ENCODE measurements at regions not wholly inside any gene's neighbourhood (a gene's known extent, or its start where the extent isn't known, plus 50 kb on each side); places are given as distances from the start of the nearest gene placed in this dataset.

- intact Hi-C loops (cut with micrococcal nuclease; ENCODE audit: unreplicated experiment) = loop anchor here (1.0 to 10.0 kb wide), 3 partner anchors 343 to 573 kb away; no protein-coding TSS in a partner anchor
- no peaks in the 10 kb centered on the region for H3K36me3 ChIP-seq (ENCODE audit: insufficient read depth, low read length)
These were observed 148.1 kb upstream of the NRXN3 start for GRCh38 chr14:78022059-78022458.

GRCh38 chr14:78023112-78023511 lies 147.1 kb upstream of the NRXN3 start:
- ChIA-PET CTCF (ENCODE audit: unreplicated experiment) (no interaction called here), POLR2A (no interaction called here)
- Histone ChIP-seq H3K4me2 (ENCODE audit: low read length) (no peak overlapping the region), H3K27ac (ENCODE audit: low read depth, low read length, poor library complexity, severe bottlenecking) (no peak overlapping the region), H3K9me3 (ENCODE audit: low read length) (no peaks in the 10 kb centered on the region), H3K9me2 (ENCODE audit: insufficient read depth, low read length) (no peaks in the 10 kb centered on the region), H3K79me2 (ENCODE audit: insufficient read depth, low read depth, low read length) (no peaks in the 10 kb centered on the region), H3K4me3 (ENCODE audit: low read depth, low read length, poor library complexity, severe bottlenecking) (no peak overlapping the region), H3K36me3 (ENCODE audit: insufficient read depth, low read length) (no peaks in the 10 kb centered on the region), H2AFZ (ENCODE audit: low read length) (no peak overlapping the region), H3K4me1 (ENCODE audit: insufficient read depth, low read length, poor library complexity, severe bottlenecking) (no peaks in the 10 kb centered on the region), H4K20me1 (ENCODE audit: insufficient read depth, low read length) (no peaks in the 10 kb centered on the region)
- intact Hi-C loops (cut with micrococcal nuclease; ENCODE audit: unreplicated experiment) = loop anchor here (10.0 kb wide), 2 partner anchors 342 to 572 kb away; no protein-coding TSS in a partner anchor
- DNase-seq (ENCODE audit: low spot score) = no peak
- TF ChIP-seq CTCF (conservative IDR thresholded peaks at IDR 0.05; ENCODE audit: low read length) (no peak), EZH2phosphoT487 (IDR thresholded peaks at IDR 0.05; ENCODE audit: borderline replicate concordance, low read depth, low read length) (no peak)
- BruUV-seq (replicated peaks) = no TSS peak

More at GRCh38 chr14:78022059-78022458, 148.1 kb upstream of the NRXN3 start:
- peak overlapping the region; percentile 47; the same call in 1 of the 2 replicates for H2AFZ ChIP-seq (ENCODE audit: low read length)
- no peak for TF ChIP-seq EZH2phosphoT487 (IDR thresholded peaks at IDR 0.05; ENCODE audit: borderline replicate concordance, low read depth, low read length)
- TF ChIP-seq CTCF (conservative IDR thresholded peaks at IDR 0.05; ENCODE audit: low read length) = peak; percentile 85
- H3K4me1 ChIP-seq (ENCODE audit: insufficient read depth, low read length, poor library complexity, severe bottlenecking) = no peaks in the 10 kb centered on the region
- no peak overlapping the region for H3K4me2 ChIP-seq (ENCODE audit: low read length)
- ChIA-PET CTCF (ENCODE audit: unreplicated experiment) (no interaction called here), POLR2A (interaction anchor here (0.7 kb wide), 1 partner anchor 55 kb away, joined by 3 read pairs; no protein-coding TSS in a partner anchor)
- no peaks in the 10 kb centered on the region for H3K79me2 ChIP-seq (ENCODE audit: insufficient read depth, low read depth, low read length)
- no TSS peak for BruUV-seq (replicated peaks)
- peak; percentile 61 for DNase-seq (ENCODE audit: low spot score)
- no peak overlapping the region for H3K27ac ChIP-seq (ENCODE audit: low read depth, low read length, poor library complexity, severe bottlenecking)
- no peak overlapping the region for H3K4me3 ChIP-seq (ENCODE audit: low read depth, low read length, poor library complexity, severe bottlenecking)
- no peaks in the 10 kb centered on the region for H3K9me2 ChIP-seq (ENCODE audit: insufficient read depth, low read length)
- no peaks in the 10 kb centered on the region for H3K9me3 ChIP-seq (ENCODE audit: low read length)
- no peaks in the 10 kb centered on the region for H4K20me1 ChIP-seq (ENCODE audit: insufficient read depth, low read length)

- no peaks in the 10 kb centered on the region for H3K9me3 ChIP-seq (ENCODE audit: low read length)
- no peak overlapping the region for H3K4me2 ChIP-seq (ENCODE audit: low read length)
- CTCF ChIA-PET (ENCODE audit: unreplicated experiment) = no interaction called here
- no peaks in the 10 kb centered on the region for H3K79me2 ChIP-seq (ENCODE audit: insufficient read depth, low read depth, low read length)
- TF ChIP-seq EZH2phosphoT487 (IDR thresholded peaks at IDR 0.05; ENCODE audit: borderline replicate concordance, low read depth, low read length) (no peak), CTCF (conservative IDR thresholded peaks at IDR 0.05; ENCODE audit: low read length) (no peak)
- no peak overlapping the region for H2AFZ ChIP-seq (ENCODE audit: low read length)
- H4K20me1 ChIP-seq (ENCODE audit: insufficient read depth, low read length) = no peaks in the 10 kb centered on the region
- H3K9me2 ChIP-seq (ENCODE audit: insufficient read depth, low read length) = no peaks in the 10 kb centered on the region
- H3K4me3 ChIP-seq (ENCODE audit: low read depth, low read length, poor library complexity, severe bottlenecking) = no peak overlapping the region
- no peak overlapping the region for H3K27ac ChIP-seq (ENCODE audit: low read depth, low read length, poor library complexity, severe bottlenecking)
- POLR2A ChIA-PET = no interaction called here
- H3K4me1 ChIP-seq (ENCODE audit: insufficient read depth, low read length, poor library complexity, severe bottlenecking) = no peaks in the 10 kb centered on the region
- BruUV-seq (replicated peaks) = no TSS peak
- no peaks in the 10 kb centered on the region for H3K36me3 ChIP-seq (ENCODE audit: insufficient read depth, low read length)
- intact Hi-C loops (cut with micrococcal nuclease; ENCODE audit: unreplicated experiment) = loop anchor here (10.0 kb wide), 2 partner anchors 336 to 566 kb away; no protein-coding TSS in a partner anchor
- DNase-seq (ENCODE audit: low spot score) = no peak
These were observed 141.7 kb upstream of the NRXN3 start for GRCh38 chr14:78028471-78028870.
